ENCODE measurements at regions not wholly inside any gene's neighbourhood (a gene's known extent, or its start where the extent isn't known, plus 50 kb on each side); places are given as distances from the start of the nearest gene placed in this dataset.

- Histone ChIP-seq H3K27me3 (replicated peaks; ENCODE audit: insufficient read depth) (no peaks in the 10 kb centered on the region), H3K4me1 (ENCODE audit: insufficient read depth) (peaks cover 21% of the 10 kb centered on the region), H3K9ac (no peak overlapping the region), H4K20me1 (ENCODE audit: insufficient read depth) (no peaks in the 10 kb centered on the region), H3F3A (ENCODE audit: insufficient read depth) (no peaks in the 10 kb centered on the region), H3K27ac (no peak overlapping the region), H2AFZ (peak overlapping the region; percentile 51; the same call in 1 of the 2 replicates), H3K4me3 (no peak overlapping the region), H3K79me2 (ENCODE audit: insufficient read depth) (no peaks in the 10 kb centered on the region), H3K4me2 (ENCODE audit: unreplicated experiment) (peak overlapping the region; percentile 29), H3K9me2 (ENCODE audit: insufficient read depth) (no peaks in the 10 kb centered on the region), H3K9me3 (ENCODE audit: low read depth) (no peaks in the 10 kb centered on the region), H3K36me3 (ENCODE audit: low read depth) (no peaks in the 10 kb centered on the region)
- peak; percentile 46 for DNase-seq
- TF ChIP-seq EZH2 (IDR thresholded peaks at IDR 0.05; ENCODE audit: insufficient read depth, poor library complexity, severe bottlenecking), result no peak
- no peak for TF ChIP-seq EZH2phosphoT487 (IDR thresholded peaks at IDR 0.05; ENCODE audit: insufficient read depth, low read depth)
- in situ Hi-C loops (cut with MboI), result no loop called here
- 14 to 23% methylated on average over 1 of the region's 1 CpG for WGBS, 2 experiments (ENCODE audit: low coverage in 1 of 2, low lambda C conversion rate in 2 of 2, missing lambda C conversion rate in 2 of 2)
These were observed 51.6 kb upstream of the SRP54 start for GRCh38 chr14:34931206-34931605.

- DNase-seq, result no peak
- no peak for TF ChIP-seq EZH2 (IDR thresholded peaks at IDR 0.05; ENCODE audit: insufficient read depth, poor library complexity, severe bottlenecking)
- TF ChIP-seq EZH2phosphoT487 (IDR thresholded peaks at IDR 0.05; ENCODE audit: insufficient read depth, low read depth), result no peak
- in situ Hi-C loops (cut with MboI), result no loop called here
- no peaks in the 10 kb centered on the region for H3K27me3 ChIP-seq (replicated peaks; ENCODE audit: insufficient read depth)
- no peak overlapping the region for H3K4me2 ChIP-seq (ENCODE audit: unreplicated experiment)
- H4K20me1 ChIP-seq (ENCODE audit: insufficient read depth), result no peaks in the 10 kb centered on the region
- no peak overlapping the region for H2AFZ ChIP-seq
- no peak overlapping the region for H3K9ac ChIP-seq
- H3K36me3 ChIP-seq (ENCODE audit: low read depth), result no peaks in the 10 kb centered on the region
- H3F3A ChIP-seq (ENCODE audit: insufficient read depth), result no peaks in the 10 kb centered on the region
- H3K9me2 ChIP-seq (ENCODE audit: insufficient read depth), result no peaks in the 10 kb centered on the region
- WGBS, 2 experiments (ENCODE audit: low coverage in 1 of 2, low lambda C conversion rate in 2 of 2, missing lambda C conversion rate in 2 of 2), result 68 to 73% methylated on average over 4 of the region's 4 CpGs
- H3K4me3 ChIP-seq, result no peak overlapping the region
- H3K4me1 ChIP-seq (ENCODE audit: insufficient read depth), result peaks cover 21% of the 10 kb centered on the region
- no peak overlapping the region for H3K27ac ChIP-seq
- H3K79me2 ChIP-seq (ENCODE audit: insufficient read depth), result no peaks in the 10 kb centered on the region
- no peaks in the 10 kb centered on the region for H3K9me3 ChIP-seq (ENCODE audit: low read depth)
These were observed 52.2 kb upstream of the SRP54 start for GRCh38 chr14:34930591-34931091.

- 63 to 78% methylated on average over 1 of the region's 1 CpG for WGBS, 2 experiments (ENCODE audit: low coverage in 1 of 2, low lambda C conversion rate in 2 of 2, missing lambda C conversion rate in 2 of 2)
- Histone ChIP-seq H3K79me2 (ENCODE audit: insufficient read depth) (no peaks in the 10 kb centered on the region), H3K4me3 (no peak overlapping the region), H3K9me3 (ENCODE audit: low read depth) (no peaks in the 10 kb centered on the region), H3K4me2 (ENCODE audit: unreplicated experiment) (no peak overlapping the region), H4K20me1 (ENCODE audit: insufficient read depth) (no peaks in the 10 kb centered on the region), H3F3A (ENCODE audit: insufficient read depth) (no peaks in the 10 kb centered on the region), H3K27me3 (replicated peaks; ENCODE audit: insufficient read depth) (no peaks in the 10 kb centered on the region), H3K9me2 (ENCODE audit: insufficient read depth) (no peaks in the 10 kb centered on the region), H3K36me3 (ENCODE audit: low read depth) (no peaks in the 10 kb centered on the region), H3K4me1 (ENCODE audit: insufficient read depth) (peaks cover 13% of the 10 kb centered on the region), H3K9ac (no peak overlapping the region), H2AFZ (0 out of 2 replicates have a peak overlapping the region, but pooled peaks have one; percentile 15), H3K27ac (no peak overlapping the region)
- DNase-seq, result peak; percentile 9
- TF ChIP-seq EZH2 (IDR thresholded peaks at IDR 0.05; ENCODE audit: insufficient read depth, poor library complexity, severe bottlenecking) (no peak), EZH2phosphoT487 (IDR thresholded peaks at IDR 0.05; ENCODE audit: insufficient read depth, low read depth) (no peak)
- in situ Hi-C loops (cut with MboI), result no loop called here
These were observed 51.4 kb upstream of the BAZ1A start for GRCh38 chr14:34926552-34926951.
